ENCODE measurements at regions not wholly inside any gene's neighbourhood (a gene's known extent, or its start where the extent isn't known, plus 50 kb on each side); places are given as distances from the start of the nearest gene placed in this dataset.

DNA sequence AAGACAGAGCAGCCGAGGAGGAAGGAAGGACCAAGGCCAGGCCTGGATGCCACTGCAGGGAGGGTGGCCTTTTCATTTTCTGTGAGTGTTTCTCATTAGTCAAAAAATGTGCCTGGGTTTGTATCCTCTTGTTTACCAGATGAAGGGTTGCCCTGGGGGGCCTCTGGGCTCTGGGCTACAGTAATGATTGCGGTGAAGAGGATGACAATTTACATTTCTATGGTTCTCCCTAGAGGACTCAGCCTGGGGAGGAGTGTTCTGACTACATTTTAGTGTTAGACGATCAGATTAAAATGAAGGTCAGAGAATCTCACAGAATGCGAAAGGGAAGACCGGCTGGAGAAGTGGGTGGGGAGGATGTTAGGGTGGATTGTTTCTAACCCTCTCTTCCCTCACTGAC is 108.0 kb upstream of the KMT2C start:
- no peak overlapping the region for H2BK120ac ChIP-seq (ENCODE audit: low read depth, low read length)
- H4K20me1 ChIP-seq (ENCODE audit: insufficient read depth, low read length) = no peaks in the 10 kb centered on the region
- ChIA-PET POLR2A (ENCODE audit: unreplicated experiment) (no interaction called here), CTCF (no interaction called here)
- H2BK15ac ChIP-seq (ENCODE audit: low read depth, low read length) = no peak overlapping the region
- no CpG with 5 or more reads among the region's 5 CpGs for WGBS, 2 experiments (ENCODE audit: extremely low coverage in 2 of 2, insufficient read length in 1 of 2)
- H3K23ac ChIP-seq (ENCODE audit: low read depth, low read length) = no peak overlapping the region
- no peak overlapping the region for H4K91ac ChIP-seq (ENCODE audit: insufficient read depth, low read depth, low read length)
- H2BK5ac ChIP-seq (ENCODE audit: low read depth, low read length, poor library complexity, severe bottlenecking) = no peak overlapping the region
- H4K8ac ChIP-seq (ENCODE audit: low read depth in 2 of 2, low read length in 2 of 2) = no peak overlapping the region
- no peak overlapping the region for H3K4me2 ChIP-seq (ENCODE audit: low read depth, low read length)
- H3K56ac ChIP-seq (ENCODE audit: extremely low read depth, insufficient read depth, low read length) = no peak overlapping the region
- H4K5ac ChIP-seq (ENCODE audit: low read depth, low read length) = no peak overlapping the region
- H3K4ac ChIP-seq (ENCODE audit: low read depth, low read length) = no peak overlapping the region
- dilution Hi-C loops (cut with HindIII; ENCODE audit: low sequenced_read_pairs, unreplicated experiment) = no loop called here
- intact Hi-C loops (cut with micrococcal nuclease) = no loop called here
- ATAC-seq (ENCODE audit: low read depth) (no peak), DNase-seq (no peak)
- H3K9ac ChIP-seq (ENCODE audit: low read depth, low read length) = no peak overlapping the region
- TF ChIP-seq NFE2L2 (IDR thresholded peaks at IDR 0.05; ENCODE audit: low read depth, low read length) (no peak), CEBPB (IDR thresholded peaks at IDR 0.05; ENCODE audit: low read depth, low read length) (no peak), CHD1 (IDR thresholded peaks at IDR 0.05; ENCODE audit: low read depth, low read length) (no peak), RAD21 (IDR thresholded peaks at IDR 0.05; ENCODE audit: low read length) (no peak), RFX5 (IDR thresholded peaks at IDR 0.05; ENCODE audit: low read depth, low read length) (no peak), SMC3 (IDR thresholded peaks at IDR 0.05; ENCODE audit: low read depth, low read length) (no peak), POLR2A (IDR thresholded peaks at IDR 0.05; ENCODE audit: low read depth, low read length) (no peak), MAFK (IDR thresholded peaks at IDR 0.05; ENCODE audit: low read depth, low read length) (no peak), FOS (IDR thresholded peaks at IDR 0.05; ENCODE audit: low read depth, low read length) (no peak), MAZ (IDR thresholded peaks at IDR 0.05; ENCODE audit: borderline replicate concordance, low read depth, low read length) (no peak), RCOR1 (IDR thresholded peaks at IDR 0.05; ENCODE audit: insufficient replicate concordance, low read length) (no peak), BHLHE40 (IDR thresholded peaks at IDR 0.05; ENCODE audit: low read depth, low read length) (no peak), MXI1 (IDR thresholded peaks at IDR 0.05; ENCODE audit: borderline replicate concordance, low read depth, low read length) (no peak)
- TF ChIP-seq, protein P1, sequence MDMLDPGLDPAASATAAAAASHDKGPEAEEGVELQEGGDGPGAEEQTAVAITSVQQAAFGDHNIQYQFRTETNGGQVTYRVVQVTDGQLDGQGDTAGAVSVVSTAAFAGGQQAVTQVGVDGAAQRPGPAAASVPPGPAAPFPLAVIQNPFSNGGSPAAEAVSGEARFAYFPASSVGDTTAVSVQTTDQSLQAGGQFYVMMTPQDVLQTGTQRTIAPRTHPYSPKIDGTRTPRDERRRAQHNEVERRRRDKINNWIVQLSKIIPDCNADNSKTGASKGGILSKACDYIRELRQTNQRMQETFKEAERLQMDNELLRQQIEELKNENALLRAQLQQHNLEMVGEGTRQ (IDR thresholded peaks at IDR 0.05; ENCODE audit: low read depth, low read length) = no peak
- TF ChIP-seq, protein P2, sequence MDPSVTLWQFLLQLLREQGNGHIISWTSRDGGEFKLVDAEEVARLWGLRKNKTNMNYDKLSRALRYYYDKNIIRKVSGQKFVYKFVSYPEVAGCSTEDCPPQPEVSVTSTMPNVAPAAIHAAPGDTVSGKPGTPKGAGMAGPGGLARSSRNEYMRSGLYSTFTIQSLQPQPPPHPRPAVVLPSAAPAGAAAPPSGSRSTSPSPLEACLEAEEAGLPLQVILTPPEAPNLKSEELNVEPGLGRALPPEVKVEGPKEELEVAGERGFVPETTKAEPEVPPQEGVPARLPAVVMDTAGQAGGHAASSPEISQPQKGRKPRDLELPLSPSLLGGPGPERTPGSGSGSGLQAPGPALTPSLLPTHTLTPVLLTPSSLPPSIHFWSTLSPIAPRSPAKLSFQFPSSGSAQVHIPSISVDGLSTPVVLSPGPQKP (IDR thresholded peaks at IDR 0.05; ENCODE audit: borderline replicate concordance, low read depth, low read length) = no peak
- TF ChIP-seq, protein P3, sequence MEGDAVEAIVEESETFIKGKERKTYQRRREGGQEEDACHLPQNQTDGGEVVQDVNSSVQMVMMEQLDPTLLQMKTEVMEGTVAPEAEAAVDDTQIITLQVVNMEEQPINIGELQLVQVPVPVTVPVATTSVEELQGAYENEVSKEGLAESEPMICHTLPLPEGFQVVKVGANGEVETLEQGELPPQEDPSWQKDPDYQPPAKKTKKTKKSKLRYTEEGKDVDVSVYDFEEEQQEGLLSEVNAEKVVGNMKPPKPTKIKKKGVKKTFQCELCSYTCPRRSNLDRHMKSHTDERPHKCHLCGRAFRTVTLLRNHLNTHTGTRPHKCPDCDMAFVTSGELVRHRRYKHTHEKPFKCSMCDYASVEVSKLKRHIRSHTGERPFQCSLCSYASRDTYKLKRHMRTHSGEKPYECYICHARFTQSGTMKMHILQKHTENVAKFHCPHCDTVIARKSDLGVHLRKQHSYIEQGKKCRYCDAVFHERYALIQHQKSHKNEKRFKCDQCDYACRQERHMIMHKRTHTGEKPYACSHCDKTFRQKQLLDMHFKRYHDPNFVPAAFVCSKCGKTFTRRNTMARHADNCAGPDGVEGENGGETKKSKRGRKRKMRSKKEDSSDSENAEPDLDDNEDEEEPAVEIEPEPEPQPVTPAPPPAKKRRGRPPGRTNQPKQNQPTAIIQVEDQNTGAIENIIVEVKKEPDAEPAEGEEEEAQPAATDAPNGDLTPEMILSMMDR (conservative IDR thresholded peaks at IDR 0.05; ENCODE audit: low read depth, low read length) = no peak
- no peak overlapping the region for H3K4me3 ChIP-seq (ENCODE audit: insufficient read depth, low read depth, low read length)
- no peaks in the 10 kb centered on the region for H3K79me1 ChIP-seq (ENCODE audit: low read depth in 1 of 2, low read length in 2 of 2)
- H2BK20ac ChIP-seq (ENCODE audit: low read depth, low read length) = no peak overlapping the region
- H3K14ac ChIP-seq (replicated peaks; ENCODE audit: low read depth, low read length) = no peak overlapping the region
- H3K27me3 ChIP-seq (ENCODE audit: control insufficient read depth, insufficient read depth, low read length) = no peaks in the 10 kb centered on the region
- no peaks in the 10 kb centered on the region for H3K9me1 ChIP-seq (ENCODE audit: insufficient read depth, low read length)
- no TSS peak for BruUV-seq (replicated peaks)
- no peak overlapping the region for H2AK5ac ChIP-seq (ENCODE audit: low read depth, low read length)
- no peaks in the 10 kb centered on the region for H3K9me3 ChIP-seq (ENCODE audit: control insufficient read depth, insufficient read depth, low read length)
- in situ Hi-C loops (cut with MboI; ENCODE audit: low sequenced_read_pairs) = no loop called here
- no peak overlapping the region for H2AFZ ChIP-seq (replicated peaks; ENCODE audit: low read length, poor library complexity)
- no peak overlapping the region for H2AK9ac ChIP-seq (replicated peaks; ENCODE audit: low read depth, low read length, poor library complexity)
- H3K18ac ChIP-seq (ENCODE audit: low read depth, low read length) = no peak overlapping the region
- H3K27ac ChIP-seq (ENCODE audit: insufficient read depth, low read length) = no peak overlapping the region
- no peaks in the 10 kb centered on the region for H3K36me3 ChIP-seq (ENCODE audit: control insufficient read depth, insufficient read depth, low read length)
- no peaks in the 10 kb centered on the region for H3K4me1 ChIP-seq (ENCODE audit: control insufficient read depth, insufficient read depth, low read length)
